Fibroblast of skin of left quadriceps (primary cell): ENCODE measurements at regions not wholly inside any gene's neighbourhood (a gene's known extent, or its start where the extent isn't known, plus 50 kb on each side); places are given as distances from the start of the nearest gene placed in this dataset.

Experiments
- DNase-seq, 2 experiments: peaks; one replicate each; pipeline ENCODE4 v3.0.0-alpha.2; 2013; ENCODE audit warnings: low read depth in 2 of 2

GRCh38 chr13:106382534-106382933 lies 152.9 kb downstream of the EFNB2 start:
- DNase-seq = no peak

DNA sequence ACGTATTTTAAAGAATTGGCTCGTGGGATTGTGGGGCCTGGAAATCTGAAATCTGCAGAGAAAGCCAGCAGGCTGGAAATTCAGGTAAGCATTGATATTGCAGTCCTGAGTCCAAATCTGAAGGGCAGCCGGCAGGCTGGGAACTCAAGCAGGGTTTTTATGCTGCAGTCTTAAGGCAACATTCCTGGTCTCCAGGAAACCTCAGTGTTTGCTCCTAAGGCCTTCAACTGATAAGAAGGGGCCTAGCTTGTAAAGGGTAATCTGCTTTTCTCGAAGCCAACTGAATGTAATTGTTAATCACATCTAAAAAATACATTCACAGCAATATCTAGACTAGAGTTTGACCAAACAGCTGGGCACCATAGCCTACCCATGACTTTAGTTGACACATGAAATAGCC lies 154.4 kb downstream of the EFNB2 start:
- no peak for DNase-seq

DNA sequence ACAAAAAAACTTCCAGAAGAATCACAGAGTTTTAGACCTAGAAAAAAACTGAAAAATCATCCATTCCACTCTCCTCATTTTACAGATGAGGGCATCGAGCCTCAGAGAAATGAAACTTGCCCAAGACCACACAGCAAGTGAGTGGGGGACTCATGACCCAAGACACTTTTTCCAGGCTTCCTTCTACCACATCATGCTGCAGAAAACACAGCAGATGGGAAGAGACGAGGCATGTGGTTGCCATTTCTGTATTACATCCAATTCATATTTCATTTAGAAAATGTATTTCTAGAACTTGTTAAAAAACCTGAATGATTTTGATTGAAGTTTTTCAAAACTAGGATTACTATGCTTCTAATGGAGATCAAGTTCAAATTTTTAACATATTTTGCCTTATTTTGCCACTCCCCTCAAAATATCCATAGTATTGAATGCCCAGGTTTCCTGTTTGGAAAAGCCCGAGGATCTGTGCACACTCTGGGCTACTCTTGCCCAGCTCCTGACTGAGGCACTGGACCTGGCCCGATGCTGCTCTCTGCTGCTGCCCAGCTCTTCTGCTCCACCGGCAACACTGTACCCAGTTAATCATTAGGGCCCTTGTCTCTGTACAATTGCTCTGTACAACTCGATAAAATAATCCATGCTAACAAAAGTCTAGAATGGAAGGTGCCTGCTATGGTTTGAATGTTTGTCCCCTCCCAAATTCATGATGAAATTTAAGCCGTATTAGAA lies 157.4 kb downstream of the EFNB2 start:
- no peak for DNase-seq

DNA sequence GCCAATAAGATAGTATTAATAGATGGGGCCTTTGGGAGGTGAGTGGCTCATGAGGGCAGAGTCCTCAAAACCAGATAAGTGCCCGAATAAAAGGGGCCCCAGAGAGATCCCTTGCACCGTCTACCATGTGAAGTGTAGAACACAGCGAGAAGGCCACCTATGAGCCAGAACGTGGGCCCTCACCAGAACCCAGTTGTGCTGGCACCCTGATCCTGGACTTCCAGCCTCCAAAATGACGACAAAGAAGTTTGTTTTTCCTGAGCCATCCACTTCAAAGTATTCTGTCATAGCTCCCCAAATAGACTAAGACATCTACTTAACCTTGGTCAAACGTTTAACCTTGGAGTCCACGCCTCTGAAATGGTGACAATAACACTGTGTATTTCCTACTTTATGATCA lies 158.1 kb downstream of the EFNB2 start:
- DNase-seq = no peak

- peak; percentile 79 to 80 for DNase-seq
These were observed 158.9 kb downstream of the EFNB2 start for GRCh38 chr13:106376401-106377112.

DNA sequence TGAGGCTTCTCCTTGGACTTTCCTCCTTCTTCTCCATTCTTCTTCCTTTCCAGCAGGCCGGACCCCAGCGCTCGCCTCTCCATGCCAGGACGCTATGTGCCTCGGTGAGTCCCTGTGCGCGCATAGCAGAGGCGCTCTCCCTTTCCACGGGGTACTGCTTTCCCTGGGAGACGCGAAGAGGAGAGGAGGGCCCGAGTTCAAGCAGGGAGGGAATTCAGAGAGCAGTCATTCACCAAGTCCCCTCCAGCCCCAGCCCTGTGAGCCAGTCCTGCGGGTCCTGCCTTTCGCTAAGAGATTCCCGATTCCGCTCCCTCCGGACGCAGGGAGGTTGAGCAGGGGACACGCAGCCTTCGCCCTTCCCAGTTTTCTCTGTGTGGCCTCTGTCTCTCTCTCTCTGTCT lies 160.4 kb downstream of the EFNB2 start:
- no peak for DNase-seq

DNA sequence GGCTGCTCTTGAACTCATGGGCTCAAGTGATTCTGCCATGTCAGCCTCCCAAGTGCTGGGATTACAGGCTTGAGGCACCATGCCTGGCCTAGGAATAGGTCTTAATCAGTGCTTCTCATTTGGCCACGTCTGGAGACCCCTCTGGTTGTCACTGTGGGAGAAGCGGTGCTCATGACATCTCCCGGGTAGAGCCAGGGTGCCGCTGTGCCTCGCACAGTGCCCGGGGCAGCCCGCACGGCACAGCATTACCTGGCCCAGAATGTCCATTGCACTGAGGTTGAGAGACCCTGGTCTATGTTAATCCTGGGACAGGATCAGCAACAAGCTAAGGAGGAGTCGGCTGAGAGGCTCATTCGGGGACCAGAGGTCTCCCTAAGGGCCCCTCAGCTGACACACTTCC lies 160.8 kb downstream of the EFNB2 start:
- DNase-seq = no peak

DNA sequence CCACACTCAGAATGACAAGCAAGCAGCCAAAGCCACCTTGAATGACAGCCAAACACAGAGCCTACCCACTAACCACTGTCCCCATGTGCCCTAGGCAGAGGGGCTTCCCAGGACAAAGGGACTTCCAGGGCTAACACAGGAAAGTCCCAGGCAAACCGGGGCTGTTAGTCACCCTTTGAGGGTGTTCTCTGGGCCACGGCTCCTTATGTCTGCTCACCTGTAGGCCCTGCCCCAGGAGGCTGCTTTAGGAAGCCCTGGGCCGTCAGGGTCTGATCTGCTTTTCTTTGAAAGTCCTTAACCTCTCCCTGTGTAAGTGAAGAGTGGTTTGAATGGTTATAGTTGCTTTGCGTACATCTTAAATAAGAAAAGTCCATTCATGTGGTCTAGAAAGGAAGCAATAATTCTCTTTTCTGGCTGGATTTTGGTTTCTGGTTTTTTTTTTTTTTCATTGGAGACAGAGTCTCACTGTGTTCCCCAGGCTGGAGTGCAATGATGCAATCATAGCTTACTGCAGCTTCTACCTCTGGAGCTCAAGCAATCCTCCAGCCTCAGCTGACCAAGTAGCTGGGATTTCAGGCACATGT lies 161.4 kb downstream of the EFNB2 start:
- DNase-seq = peak; percentile 84

GRCh38 chr13:106373304-106373988 lies 162.0 kb downstream of the EFNB2 start:
- DNase-seq = no peak

- DNase-seq = peak; percentile 62 to 66
These were observed 163.0 kb downstream of the EFNB2 start for GRCh38 chr13:106372199-106373155.

DNA sequence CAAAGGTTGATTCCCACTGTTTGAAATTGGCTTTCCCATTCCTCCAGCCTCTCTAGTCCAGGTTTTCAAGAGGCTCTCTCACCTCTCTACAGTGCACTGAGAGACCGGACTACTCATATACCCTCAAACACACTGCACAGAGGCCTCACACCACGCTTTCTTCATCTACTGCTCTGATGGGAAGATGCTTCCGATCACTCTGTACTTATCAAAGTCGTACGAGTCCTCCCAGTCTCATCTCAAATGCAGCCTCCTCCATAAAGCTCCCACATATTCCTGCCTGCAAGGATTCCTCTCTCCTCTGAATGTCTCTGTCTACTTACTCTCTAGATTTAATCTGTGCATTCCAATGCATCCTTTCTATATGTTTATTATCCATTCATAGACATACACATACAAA lies 164.4 kb downstream of the EFNB2 start:
- no peak for DNase-seq

DNA sequence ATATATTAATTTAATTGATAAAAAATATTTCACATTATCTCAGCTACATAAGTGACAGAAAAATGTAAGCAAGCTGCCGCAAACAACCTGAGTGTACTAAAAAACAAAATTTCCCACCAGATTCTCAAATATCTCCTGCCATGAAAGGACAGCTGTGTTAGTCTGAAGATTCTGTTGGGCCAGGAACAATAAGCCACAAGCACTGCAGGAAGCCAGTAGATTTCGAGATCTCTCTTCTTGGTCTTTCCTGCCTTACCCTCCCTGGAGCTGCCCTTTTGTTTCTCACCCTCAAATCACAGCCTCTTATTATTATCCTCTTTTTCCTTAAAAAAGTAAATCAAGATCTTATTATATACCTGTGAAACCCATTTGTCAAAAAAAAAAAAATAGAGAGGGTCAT lies 165.6 kb downstream of the EFNB2 start:
- no peak for DNase-seq

- no peak for DNase-seq
These were observed 166.4 kb downstream of the EFNB2 start for GRCh38 chr13:106369091-106369490.

- DNase-seq = no peak
These were observed 168.0 kb downstream of the EFNB2 start for GRCh38 chr13:106367361-106367971.

DNA sequence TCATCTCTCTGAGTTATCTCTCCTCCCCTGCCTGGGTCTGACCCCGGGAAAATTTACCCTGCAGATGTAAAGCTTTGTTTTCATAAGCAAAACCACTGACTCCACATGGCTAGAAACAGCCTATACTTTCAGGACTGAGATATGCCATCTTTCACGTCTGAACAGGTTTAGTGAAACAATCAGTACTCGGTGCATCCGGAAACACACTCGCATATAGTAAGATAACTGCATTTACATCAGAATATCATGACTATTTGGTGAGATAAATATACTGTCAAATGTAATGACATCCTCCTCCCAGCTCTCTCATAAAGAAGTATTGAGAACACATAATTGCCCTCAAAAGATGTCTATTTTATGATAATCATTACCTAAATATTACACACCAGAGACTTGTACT lies 172.8 kb downstream of the EFNB2 start:
- no peak for DNase-seq

- no peak for DNase-seq
These were observed 173.8 kb downstream of the EFNB2 start for GRCh38 chr13:106361621-106362020.

- no peak for DNase-seq
These were observed 178.3 kb downstream of the EFNB2 start for GRCh38 chr13:106357198-106357597.

GRCh38 chr13:106355866-106356265 lies 179.6 kb downstream of the EFNB2 start:
- no peak for DNase-seq

GRCh38 chr13:106354961-106355360 lies 180.5 kb downstream of the EFNB2 start:
- no peak for DNase-seq

GRCh38 chr13:106352850-106353249 lies 182.6 kb downstream of the EFNB2 start:
- DNase-seq = no peak

GRCh38 chr13:106351251-106351650 lies 184.2 kb downstream of the EFNB2 start:
- DNase-seq = no peak
